GM12891 (cell line): ENCODE measurements at regions not wholly inside any gene's neighbourhood (a gene's known extent, or its start where the extent isn't known, plus 50 kb on each side); places are given as distances from the start of the nearest gene placed in this dataset.

Experiments
- DNase-seq: peaks from one replicate; pipeline ENCODE4 v3.0.0; 2011; ENCODE audit warnings: low spot score; ENCODE audit not compliant: insufficient read length
- FAIRE-seq: peaks from 2 replicates; lab custom pipeline; 2011; peaks lifted over from hg19 to GRCh38; lab: Jason Lieb, UNC
- PAX5 ChIP-seq: IDR thresholded peaks from 2 replicates; pipeline ENCODE4 v1.6.1; 2011; ENCODE audit warnings: low read length, moderate library complexity, mild to moderate bottlenecking; ENCODE audit not compliant: insufficient read depth, severe bottlenecking
- POLR2A ChIP-seq: IDR thresholded peaks from 2 replicates; pipeline ENCODE4 v1.6.1; 2011; ENCODE audit warnings: low read depth, low read length, control low read depth
- POLR2AphosphoS5 ChIP-seq: IDR thresholded peaks from 2 replicates; pipeline ENCODE4 v1.6.1; 2011; ENCODE audit warnings: low read depth, low read length, control low read depth
- POU2F2 ChIP-seq: IDR thresholded peaks from 2 replicates; pipeline ENCODE4 v1.6.1; 2011; ENCODE audit warnings: low read depth, mild to moderate bottlenecking, control low read depth, low read length, moderate library complexity
- SPI1 ChIP-seq: IDR thresholded peaks from 2 replicates; pipeline ENCODE4 v1.6.1; 2011; ENCODE audit warnings: low read depth, low read length, control low read depth
- TAF1 ChIP-seq: IDR thresholded peaks from 2 replicates; pipeline ENCODE4 v1.6.1; 2011; ENCODE audit warnings: low read depth, low read length, control low read depth

GRCh38 chr13:39259371-39260140 lies 221.3 kb downstream of the NHLRC3 start:
- TF ChIP-seq POLR2AphosphoS5 (no peak), TAF1 (no peak), SPI1 (no peak), POU2F2 (no peak), POLR2A (no peak), PAX5 (no peak)
- FAIRE-seq (no peak), DNase-seq (no peak)

GRCh38 chr13:39263033-39263432 lies 224.8 kb downstream of the NHLRC3 start:
- no peak for TF ChIP-seq PAX5
- no peak for TF ChIP-seq POLR2A
- no peak for TF ChIP-seq SPI1
- TF ChIP-seq TAF1, result no peak
- TF ChIP-seq POLR2AphosphoS5, result no peak
- no peak for TF ChIP-seq POU2F2
- FAIRE-seq (peak; percentile 84), DNase-seq (peak; percentile 17)

GRCh38 chr13:39263531-39263930 lies 225.3 kb downstream of the NHLRC3 start:
- no peak for FAIRE-seq
- DNase-seq, result no peak
- TF ChIP-seq PAX5 (no peak), POLR2A (no peak), POU2F2 (no peak), TAF1 (no peak), POLR2AphosphoS5 (no peak), SPI1 (no peak)

- DNase-seq (no peak), FAIRE-seq (no peak)
- TF ChIP-seq POU2F2 (no peak), PAX5 (no peak), POLR2AphosphoS5 (no peak), TAF1 (no peak)
These were observed 228.2 kb downstream of the NHLRC3 start for GRCh38 chr13:39266426-39266825.

- TF ChIP-seq POU2F2 (no peak), SPI1 (no peak), PAX5 (no peak), POLR2AphosphoS5 (no peak), TAF1 (no peak), POLR2A (no peak)
- FAIRE-seq, result no peak
These were observed 230.1 kb downstream of the NHLRC3 start for GRCh38 chr13:39268398-39268797.

GRCh38 chr13:39269004-39269403 lies 230.7 kb downstream of the NHLRC3 start:
- FAIRE-seq, result no peak
- no peak for DNase-seq
- TF ChIP-seq SPI1 (no peak), PAX5 (no peak), POU2F2 (no peak), TAF1 (no peak), POLR2AphosphoS5 (no peak), POLR2A (no peak)

More at GRCh38 chr13:39268398-39268797, 230.1 kb downstream of the NHLRC3 start:
- no peak for DNase-seq

- FAIRE-seq (no peak), DNase-seq (no peak)
- no peak for TF ChIP-seq SPI1
- no peak for TF ChIP-seq TAF1
- no peak for TF ChIP-seq POLR2A
- no peak for TF ChIP-seq POLR2AphosphoS5
- no peak for TF ChIP-seq PAX5
- TF ChIP-seq POU2F2, result no peak
These were observed 231.2 kb downstream of the NHLRC3 start for GRCh38 chr13:39269411-39269810.

- TF ChIP-seq SPI1 (no peak), POLR2A (no peak), POU2F2 (no peak), PAX5 (no peak), POLR2AphosphoS5 (no peak), TAF1 (no peak)
- FAIRE-seq (no peak), DNase-seq (no peak)
These were observed 234.7 kb downstream of the NHLRC3 start for GRCh38 chr13:39272994-39273393.

- FAIRE-seq, result no peak
- no peak for DNase-seq
- TF ChIP-seq POU2F2, result no peak
- no peak for TF ChIP-seq SPI1
- no peak for TF ChIP-seq POLR2A
- no peak for TF ChIP-seq PAX5
- TF ChIP-seq TAF1, result no peak
- TF ChIP-seq POLR2AphosphoS5, result no peak
These were observed 235.9 kb downstream of the NHLRC3 start for GRCh38 chr13:39273953-39274738.

- TF ChIP-seq TAF1, result no peak
- TF ChIP-seq POLR2AphosphoS5, result no peak
- TF ChIP-seq PAX5, result no peak
- TF ChIP-seq POU2F2, result no peak
- TF ChIP-seq SPI1, result no peak
- no peak for TF ChIP-seq POLR2A
- no peak for FAIRE-seq
- no peak for DNase-seq
These were observed 236.6 kb downstream of the NHLRC3 start for GRCh38 chr13:39274739-39275325.
